ENCODE measurements at regions not wholly inside any gene's neighbourhood (a gene's known extent, or its start where the extent isn't known, plus 50 kb on each side); places are given as distances from the start of the nearest gene placed in this dataset.
"Not testable (repeated sequence)": the region's sequence is repeated elsewhere in the genome, so short reads cannot be mapped to it uniquely, and the experiment has no call there.

DNA sequence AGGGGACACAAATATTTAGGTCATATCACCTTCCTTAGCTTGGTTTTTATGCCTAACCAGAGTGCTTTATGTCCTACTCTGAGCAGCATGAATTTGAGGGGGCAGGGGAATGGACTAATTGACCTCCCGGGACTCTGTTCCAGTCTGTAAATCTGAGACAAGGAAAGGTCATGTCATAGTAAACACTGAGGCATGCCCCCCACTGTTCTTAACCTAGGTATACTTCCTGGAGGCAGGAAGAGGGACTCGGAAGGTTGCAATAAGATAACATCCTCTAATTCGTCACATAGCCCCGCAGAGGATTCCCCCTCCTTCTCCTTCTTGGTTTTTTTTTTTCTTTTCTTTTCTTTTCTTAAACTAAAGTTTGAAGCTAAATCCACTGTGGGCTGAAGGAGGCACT, 540.3 kb upstream of the CADM1 start:
- peak overlapping the region; percentile 20 for H3K4me3 Mint-ChIP-seq
- H3K9me3 Mint-ChIP-seq = no peaks in the 10 kb centered on the region
- H3K4me1 Mint-ChIP-seq = peaks cover 82% of the 10 kb centered on the region
- H3K36me3 Mint-ChIP-seq (ENCODE audit: low read depth) = no peaks in the 10 kb centered on the region
- H3K27ac Mint-ChIP-seq = peak overlapping the region; percentile 99
- no peaks in the 10 kb centered on the region for H3K27me3 Mint-ChIP-seq (ENCODE audit: low read depth, poor library complexity)
- TF ChIP-seq, protein P1, sequence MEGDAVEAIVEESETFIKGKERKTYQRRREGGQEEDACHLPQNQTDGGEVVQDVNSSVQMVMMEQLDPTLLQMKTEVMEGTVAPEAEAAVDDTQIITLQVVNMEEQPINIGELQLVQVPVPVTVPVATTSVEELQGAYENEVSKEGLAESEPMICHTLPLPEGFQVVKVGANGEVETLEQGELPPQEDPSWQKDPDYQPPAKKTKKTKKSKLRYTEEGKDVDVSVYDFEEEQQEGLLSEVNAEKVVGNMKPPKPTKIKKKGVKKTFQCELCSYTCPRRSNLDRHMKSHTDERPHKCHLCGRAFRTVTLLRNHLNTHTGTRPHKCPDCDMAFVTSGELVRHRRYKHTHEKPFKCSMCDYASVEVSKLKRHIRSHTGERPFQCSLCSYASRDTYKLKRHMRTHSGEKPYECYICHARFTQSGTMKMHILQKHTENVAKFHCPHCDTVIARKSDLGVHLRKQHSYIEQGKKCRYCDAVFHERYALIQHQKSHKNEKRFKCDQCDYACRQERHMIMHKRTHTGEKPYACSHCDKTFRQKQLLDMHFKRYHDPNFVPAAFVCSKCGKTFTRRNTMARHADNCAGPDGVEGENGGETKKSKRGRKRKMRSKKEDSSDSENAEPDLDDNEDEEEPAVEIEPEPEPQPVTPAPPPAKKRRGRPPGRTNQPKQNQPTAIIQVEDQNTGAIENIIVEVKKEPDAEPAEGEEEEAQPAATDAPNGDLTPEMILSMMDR (IDR thresholded peaks at IDR 0.05) = no peak
- no peak for DNase-seq

DNA sequence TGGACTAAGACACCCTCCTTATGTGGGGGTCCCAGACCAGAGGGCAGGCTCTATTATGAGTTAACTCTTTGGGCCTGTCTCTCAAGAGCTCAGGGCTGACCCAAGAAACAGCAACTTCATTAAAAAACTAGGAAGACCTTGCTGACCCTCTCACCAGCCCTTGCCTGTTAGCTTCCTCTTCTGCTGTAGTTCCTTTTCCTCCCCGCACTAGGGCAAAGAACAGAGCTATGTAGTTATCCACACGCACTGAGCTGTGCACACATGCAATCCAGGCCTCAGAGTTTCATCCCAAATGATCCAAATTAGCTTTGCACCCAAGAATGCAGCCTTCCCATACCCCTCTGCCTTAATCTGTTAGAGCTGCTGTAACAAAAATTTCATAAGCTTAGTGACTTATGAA, 539.6 kb upstream of the CADM1 start:
- DNase-seq = no peak
- H3K4me1 Mint-ChIP-seq = peaks cover 82% of the 10 kb centered on the region
- TF ChIP-seq, protein P1 (IDR thresholded peaks at IDR 0.05) = no peak

DNA sequence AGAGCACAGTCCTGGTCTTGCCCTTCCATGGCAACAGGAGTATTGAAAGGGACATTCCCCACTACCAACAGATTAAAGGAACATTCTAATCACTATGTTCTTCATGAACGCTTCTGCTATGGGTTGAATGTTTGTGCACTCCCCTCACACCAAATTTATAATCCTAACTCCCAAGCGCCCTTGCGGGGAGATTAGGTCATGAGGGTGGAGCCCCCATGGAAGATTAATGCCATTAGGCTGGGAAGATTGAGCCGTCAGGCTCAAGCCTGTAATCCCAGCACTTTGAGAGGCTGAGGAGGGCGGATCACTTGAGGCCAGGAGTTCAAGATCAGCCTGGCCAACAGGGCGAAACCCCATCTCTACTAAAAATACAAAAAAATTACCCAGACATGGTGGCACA, 538.8 kb upstream of the CADM1 start:
- H3K27me3 Mint-ChIP-seq (ENCODE audit: low read depth, poor library complexity); DNase-seq; H3K4me3 Mint-ChIP-seq; H3K9me3 Mint-ChIP-seq; H3K36me3 Mint-ChIP-seq (ENCODE audit: low read depth): not testable (repeated sequence)
- Mint-ChIP-seq H3K4me1 (peaks cover 87% of the 10 kb centered on the region), H3K27ac (peak overlapping the region; percentile 99)

More for the DNA sequence above, 539.6 kb upstream of the CADM1 start:
- Mint-ChIP-seq H3K9me3 (no peaks in the 10 kb centered on the region), H3K27ac (peak overlapping the region; percentile 99), H3K27me3 (ENCODE audit: low read depth, poor library complexity) (no peaks in the 10 kb centered on the region), H3K36me3 (ENCODE audit: low read depth) (no peaks in the 10 kb centered on the region), H3K4me3 (peak overlapping the region; percentile 6)

DNA sequence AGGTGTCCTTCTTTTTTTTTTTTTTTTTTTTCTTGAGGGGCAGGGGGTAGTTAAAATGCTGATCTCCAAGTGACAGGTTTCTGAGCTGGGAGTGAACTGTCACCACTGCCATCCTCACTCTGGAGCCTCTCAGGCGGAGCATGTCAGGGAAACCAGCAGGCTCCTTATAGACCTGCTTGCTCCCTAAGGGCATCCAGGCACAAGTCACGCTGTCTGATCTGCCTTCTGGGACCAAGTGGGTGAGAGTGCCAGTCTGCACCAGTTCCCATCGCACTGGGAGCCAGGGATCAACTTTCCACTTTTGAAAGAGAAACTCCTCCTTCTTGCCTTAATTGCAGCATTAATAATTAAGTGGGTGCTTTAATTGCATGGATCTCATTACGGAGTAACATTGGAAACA, 537.9 kb upstream of the CADM1 start:
- DNase-seq = no peak
- TF ChIP-seq, protein P1 (IDR thresholded peaks at IDR 0.05) = no peak
- Mint-ChIP-seq H3K27ac (peak overlapping the region; percentile 77), H3K4me3 (peak overlapping the region; percentile 23), H3K27me3 (ENCODE audit: low read depth, poor library complexity) (no peaks in the 10 kb centered on the region), H3K36me3 (ENCODE audit: low read depth) (no peaks in the 10 kb centered on the region), H3K9me3 (no peaks in the 10 kb centered on the region), H3K4me1 (peaks cover 94% of the 10 kb centered on the region)

DNA sequence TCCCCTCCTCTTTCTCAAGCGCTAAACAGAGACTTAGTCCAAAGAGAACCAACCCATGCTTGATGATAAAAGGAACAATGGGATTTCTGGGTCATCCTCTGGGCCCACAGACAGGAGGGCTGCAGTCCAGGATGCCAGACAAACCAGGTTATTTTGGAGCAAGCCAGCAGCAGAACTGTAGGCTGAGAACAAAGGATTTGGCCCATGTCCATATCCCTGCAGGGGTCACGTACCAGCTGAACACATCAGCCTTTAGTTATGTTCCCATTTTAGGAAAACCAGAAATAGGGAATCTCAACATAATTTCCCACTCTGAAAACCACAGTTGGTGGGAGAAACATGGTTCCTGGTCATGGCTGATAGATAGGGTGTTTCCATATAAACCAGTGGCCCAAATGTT, 533.6 kb upstream of the CADM1 start:
- H3K4me1 Mint-ChIP-seq = peaks cover 96% of the 10 kb centered on the region
- H3K9me3 Mint-ChIP-seq = no peaks in the 10 kb centered on the region
- H3K36me3 Mint-ChIP-seq (ENCODE audit: low read depth) = no peaks in the 10 kb centered on the region
- TF ChIP-seq, protein P1 (IDR thresholded peaks at IDR 0.05) = no peak
- H3K27ac Mint-ChIP-seq = no peak overlapping the region
- no peak overlapping the region for H3K4me3 Mint-ChIP-seq
- DNase-seq = no peak
- H3K27me3 Mint-ChIP-seq (ENCODE audit: low read depth, poor library complexity) = peaks cover 5% of the 10 kb centered on the region

DNA sequence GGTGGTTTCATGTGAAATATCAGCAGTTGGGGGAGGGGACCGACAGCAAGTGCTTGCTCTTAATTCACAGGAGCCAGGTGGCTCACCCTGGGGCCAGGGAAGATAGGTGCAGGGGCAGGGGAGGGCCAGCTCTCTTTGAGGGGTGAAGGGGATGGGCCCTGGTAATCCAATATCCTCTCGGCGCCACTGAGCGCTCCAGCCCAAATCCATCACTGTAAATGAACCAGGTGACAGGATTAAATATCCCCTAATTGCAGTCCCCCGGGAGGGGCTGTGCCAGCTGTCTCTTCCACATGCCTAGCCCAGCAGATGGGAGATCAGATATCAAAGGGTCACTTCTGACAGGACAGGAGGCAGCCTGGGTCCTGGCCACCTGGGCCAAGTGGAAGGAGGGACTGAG, 531.8 kb upstream of the CADM1 start:
- TF ChIP-seq, protein P1 (IDR thresholded peaks at IDR 0.05) = no peak
- Mint-ChIP-seq H3K4me3 (no peak overlapping the region), H3K4me1 (peaks cover 89% of the 10 kb centered on the region), H3K27me3 (ENCODE audit: low read depth, poor library complexity) (peaks cover 5% of the 10 kb centered on the region), H3K36me3 (ENCODE audit: low read depth) (no peaks in the 10 kb centered on the region), H3K27ac (peak overlapping the region; percentile 93), H3K9me3 (no peaks in the 10 kb centered on the region)
- peak; percentile 62 for DNase-seq

Measured in nephron progenitor cell (in vitro differentiated cells).